ENCODE measurements at regions not wholly inside any gene's neighbourhood (a gene's known extent, or its start where the extent isn't known, plus 50 kb on each side); places are given as distances from the start of the nearest gene placed in this dataset.

GRCh38 chr7:54179321-54180029, 362.7 kb upstream of the VSTM2A start:
- Histone ChIP-seq H3K4me2 (ENCODE audit: insufficient read depth, low read length) (no peak overlapping the region), H3K9ac (ENCODE audit: insufficient read depth in 1 of 2, low read depth in 2 of 2, low read length in 2 of 2) (no peak overlapping the region), H3K4me1 (replicated peaks in 1 of 2; ENCODE audit: control insufficient read depth in 2 of 2, insufficient read depth in 2 of 2, low read length in 2 of 2) (no peaks in the 10 kb centered on the region), H3K36me3 (ENCODE audit: control insufficient read depth, insufficient read depth, low read length) (no peaks in the 10 kb centered on the region), H3K27ac (ENCODE audit: extremely low read depth, low read depth, low read length) (no peak overlapping the region), H3K4me3 (no peak overlapping the region), H3K9me1 (ENCODE audit: control insufficient read depth, insufficient read depth, low read length) (no peaks in the 10 kb centered on the region), H3K27me3 (ENCODE audit: control insufficient read depth in 2 of 2, insufficient read depth in 2 of 2, low read length in 2 of 2) (no peaks in the 10 kb centered on the region), H4K20me1 (replicated peaks; ENCODE audit: control insufficient read depth, insufficient read depth, low read length) (no peaks in the 10 kb centered on the region), H3K9me3 (replicated peaks; ENCODE audit: control insufficient read depth, insufficient read depth, low read depth, low read length) (no peaks in the 10 kb centered on the region), H2AFZ (ENCODE audit: low read depth, low read length) (no peak overlapping the region), H3K79me2 (ENCODE audit: control insufficient read depth, insufficient read depth, low read length) (no peaks in the 10 kb centered on the region)
- DNase-seq (ENCODE audit: extremely low read depth in 1 of 4, low spot score in 3 of 4) (no peak), FAIRE-seq (no peak), ATAC-seq (no peak)
- in situ Hi-C loops (cut with MboI) = no loop called here
- WGBS (ENCODE audit: insufficient coverage, low coverage, missing lambda C conversion rate) = 0% methylated on average over 3 of the region's 3 CpGs
- ChIA-PET POLR2A (no interaction called here), CTCF (ENCODE audit: low intra/inter-chr PET ratio) (no interaction called here)
- intact Hi-C loops (cut with micrococcal nuclease) = no loop called here
- BruUV-seq (replicated peaks) = no TSS peak
- no peak for TF ChIP-seq ADNP (tag; IDR thresholded peaks at IDR 0.05)
- no peak for TF ChIP-seq MTA2 (IDR thresholded peaks at IDR 0.05; ENCODE audit: low read depth)
- TF ChIP-seq MCM7 (IDR thresholded peaks at IDR 0.05) = no peak

GRCh38 chr7:54180796-54181195, 361.4 kb upstream of the VSTM2A start:
- H3K4me2 ChIP-seq (ENCODE audit: insufficient read depth, low read length) = no peak overlapping the region
- DNase-seq (ENCODE audit: extremely low read depth in 1 of 4, low spot score in 3 of 4) = no peak
- intact Hi-C loops (cut with micrococcal nuclease) (no loop called here), in situ Hi-C loops (cut with MboI) (no loop called here)
- no peaks in the 10 kb centered on the region for H3K36me3 ChIP-seq (ENCODE audit: control insufficient read depth, insufficient read depth, low read length)
- WGBS (ENCODE audit: insufficient coverage, low coverage, missing lambda C conversion rate) = 0% methylated on average over 2 of the region's 2 CpGs
- no TSS peak for BruUV-seq (replicated peaks)
- FAIRE-seq = no peak
- H2AFZ ChIP-seq (ENCODE audit: low read depth, low read length) = no peak overlapping the region
- no peaks in the 10 kb centered on the region for H3K9me3 ChIP-seq (replicated peaks; ENCODE audit: control insufficient read depth, insufficient read depth, low read depth, low read length)
- no peak overlapping the region for H3K4me3 ChIP-seq
- H3K79me2 ChIP-seq (ENCODE audit: control insufficient read depth, insufficient read depth, low read length) = no peaks in the 10 kb centered on the region
- H3K27ac ChIP-seq (ENCODE audit: extremely low read depth, low read depth, low read length) = no peak overlapping the region
- ChIA-PET CTCF (ENCODE audit: low intra/inter-chr PET ratio) (no interaction called here), POLR2A (no interaction called here)
- H3K9ac ChIP-seq (ENCODE audit: insufficient read depth in 1 of 2, low read depth in 2 of 2, low read length in 2 of 2) = no peak overlapping the region
- H4K20me1 ChIP-seq (replicated peaks; ENCODE audit: control insufficient read depth, insufficient read depth, low read length) = no peaks in the 10 kb centered on the region
- H3K27me3 ChIP-seq (ENCODE audit: control insufficient read depth in 2 of 2, insufficient read depth in 2 of 2, low read length in 2 of 2) = no peaks in the 10 kb centered on the region
- ATAC-seq = no peak
- H3K4me1 ChIP-seq (replicated peaks in 1 of 2; ENCODE audit: control insufficient read depth in 2 of 2, insufficient read depth in 2 of 2, low read length in 2 of 2) = no peaks in the 10 kb centered on the region
- no peaks in the 10 kb centered on the region for H3K9me1 ChIP-seq (ENCODE audit: control insufficient read depth, insufficient read depth, low read length)
- TF ChIP-seq ARID4B (CRISPR knock-in tag; IDR thresholded peaks at IDR 0.05) (no peak), MTA2 (IDR thresholded peaks at IDR 0.05; ENCODE audit: low read depth) (no peak), MYBL2 (IDR thresholded peaks at IDR 0.05; ENCODE audit: low read depth) (no peak), MYBL2 (CRISPR knock-in tag; IDR thresholded peaks at IDR 0.05; ENCODE audit: borderline replicate concordance) (no peak), POLR2G (IDR thresholded peaks at IDR 0.05; ENCODE audit: low read depth, low read length) (no peak), BCLAF1 (IDR thresholded peaks at IDR 0.05; ENCODE audit: borderline replicate concordance in 1 of 2, control insufficient read depth in 1 of 2, low read depth in 2 of 2, low read length in 1 of 2) (no peak)
